NCI-H1436 treated with DMSO at 0.1 percent for 48 hours (cell line): ENCODE measurements at regions not wholly inside any gene's neighbourhood (a gene's known extent, or its start where the extent isn't known, plus 50 kb on each side); places are given as distances from the start of the nearest gene placed in this dataset.

Experiments
- DNase-seq: peaks from one replicate; lab custom pipeline; 2025; lab: John Stamatoyannopoulos, UW

DNA sequence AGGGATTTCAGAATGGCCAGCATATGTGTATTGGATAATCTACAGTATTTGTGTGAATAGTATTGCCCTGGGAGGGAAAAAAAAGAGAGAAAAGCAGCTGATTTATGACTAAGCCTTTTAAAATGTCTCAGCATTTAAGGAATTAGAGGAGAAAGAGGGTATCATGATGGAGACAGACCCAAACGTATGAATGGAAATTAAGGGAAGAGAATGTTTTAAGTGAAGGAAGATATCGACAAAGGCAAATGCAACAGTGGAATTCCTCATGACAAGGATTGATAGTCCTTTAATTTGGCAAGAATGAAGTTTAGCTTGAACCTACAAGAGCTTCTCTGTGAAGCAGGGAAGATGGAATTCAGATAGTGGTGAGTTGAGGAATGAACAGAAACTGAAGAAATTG, 367.3 kb upstream of the POU3F2 start:
- DNase-seq = no peak

DNA sequence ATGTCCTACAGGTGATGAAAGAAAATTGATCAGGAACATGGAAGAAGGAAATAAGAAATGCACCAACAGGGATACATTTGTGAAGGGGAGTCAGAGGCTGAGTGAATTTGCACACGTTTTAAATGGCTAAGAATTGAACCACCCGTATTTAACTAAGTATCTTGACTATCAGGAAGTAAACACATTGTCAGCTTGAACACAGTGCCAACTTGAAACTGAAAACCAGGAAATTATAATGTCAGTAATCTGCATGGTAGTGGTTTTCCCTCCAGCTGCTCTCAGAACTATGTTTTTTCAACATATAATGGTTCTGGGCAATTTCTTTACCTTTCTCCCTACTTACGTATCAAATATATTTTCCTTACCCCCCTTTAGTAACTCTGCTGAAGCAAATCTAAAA, 366.5 kb upstream of the POU3F2 start:
- DNase-seq = no peak

DNA sequence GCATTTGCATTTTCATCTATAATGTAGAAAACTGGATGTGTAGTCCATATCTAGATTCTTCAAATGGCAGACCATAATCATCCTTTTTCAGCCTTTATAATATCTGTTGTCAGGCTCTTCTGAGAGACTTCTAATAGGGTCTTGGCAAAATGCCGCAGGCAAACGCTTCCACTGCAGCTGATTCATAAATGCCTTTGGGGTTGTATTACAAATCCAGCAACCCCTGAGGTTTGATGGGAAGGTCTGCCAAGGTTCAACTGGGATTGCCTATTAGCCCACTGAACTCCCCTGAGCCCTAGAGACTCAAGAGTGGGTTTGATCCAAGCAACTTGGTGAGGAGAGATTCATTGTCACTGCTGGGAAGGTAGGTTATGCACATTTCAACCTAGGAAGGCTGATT, 365.2 kb upstream of the POU3F2 start:
- DNase-seq = no peak

DNA sequence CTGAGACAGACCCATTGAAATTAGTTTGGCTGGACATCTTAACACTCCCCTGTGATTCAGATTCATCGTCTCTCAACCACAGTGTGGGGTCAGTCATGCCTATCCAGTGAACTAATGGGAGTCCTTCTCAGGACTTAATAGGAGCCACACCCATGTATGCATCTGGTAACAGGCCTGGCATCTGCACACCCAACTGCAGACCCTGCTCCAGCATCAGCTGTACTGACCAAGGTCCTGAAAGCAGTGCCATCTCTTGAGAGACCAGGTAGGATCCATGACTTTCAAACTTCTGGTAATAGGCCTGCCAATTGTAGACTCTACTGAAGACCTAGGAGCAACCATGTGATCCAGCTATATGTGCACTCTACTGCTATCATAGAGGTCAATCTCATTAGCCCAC, 363.6 kb upstream of the POU3F2 start:
- DNase-seq = no peak

DNA sequence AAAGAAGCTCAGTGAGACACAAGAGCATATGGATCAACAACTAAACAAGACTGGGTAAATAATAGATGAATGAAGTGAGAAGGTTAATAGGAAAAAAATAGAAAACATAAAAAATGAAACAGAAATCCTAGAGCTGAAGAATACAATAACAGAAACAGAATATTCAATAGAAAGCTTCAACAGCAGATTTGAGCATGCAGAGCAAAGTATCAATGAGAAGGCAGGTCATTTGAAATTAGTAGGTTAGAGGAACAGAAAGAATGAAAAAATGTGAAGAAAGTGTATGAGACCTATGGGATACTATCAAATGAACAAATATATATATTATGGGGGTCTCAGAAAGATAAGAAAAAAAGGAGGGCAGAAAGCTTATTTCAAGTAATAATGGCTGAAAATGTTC, 362.9 kb upstream of the POU3F2 start:
- DNase-seq = no peak

DNA sequence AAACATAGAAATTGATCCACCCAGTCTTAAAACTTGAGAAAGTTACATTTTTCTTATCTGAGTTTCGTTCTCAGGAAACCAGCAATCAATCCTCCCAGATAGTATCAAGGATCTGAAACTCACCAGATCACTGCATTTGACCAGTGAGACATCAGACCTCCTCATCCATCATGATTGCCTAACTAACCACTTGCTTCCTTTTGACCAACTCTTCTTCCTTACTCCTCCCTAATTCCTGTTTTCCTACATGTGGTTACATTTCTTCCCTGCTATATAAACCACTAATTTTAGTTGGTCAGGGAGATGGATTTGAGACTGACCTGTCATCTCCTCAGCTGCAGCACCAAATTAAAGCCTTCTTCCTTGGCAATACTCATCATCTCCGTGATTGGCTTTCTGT, 357.1 kb upstream of the POU3F2 start:
- DNase-seq = no peak

DNA sequence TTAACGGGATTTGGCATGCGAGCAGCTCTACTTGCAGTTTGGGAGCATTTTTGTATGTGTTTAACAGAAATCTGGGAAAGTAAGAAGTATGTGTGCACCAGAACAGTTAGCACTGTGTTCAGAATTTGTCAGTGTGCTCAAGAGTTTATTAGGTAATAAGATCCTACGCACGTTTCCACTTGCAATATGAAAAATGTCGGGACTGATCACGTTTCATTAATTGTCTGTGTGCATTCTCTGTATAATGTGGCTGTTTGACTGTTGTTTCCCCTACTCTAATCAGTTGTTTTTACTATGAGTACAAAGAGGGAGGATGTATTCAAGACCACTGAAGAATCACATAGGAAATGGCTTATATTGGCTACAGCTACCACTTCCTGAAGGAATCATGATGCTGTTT, 349.7 kb upstream of the POU3F2 start:
- no peak for DNase-seq

DNA sequence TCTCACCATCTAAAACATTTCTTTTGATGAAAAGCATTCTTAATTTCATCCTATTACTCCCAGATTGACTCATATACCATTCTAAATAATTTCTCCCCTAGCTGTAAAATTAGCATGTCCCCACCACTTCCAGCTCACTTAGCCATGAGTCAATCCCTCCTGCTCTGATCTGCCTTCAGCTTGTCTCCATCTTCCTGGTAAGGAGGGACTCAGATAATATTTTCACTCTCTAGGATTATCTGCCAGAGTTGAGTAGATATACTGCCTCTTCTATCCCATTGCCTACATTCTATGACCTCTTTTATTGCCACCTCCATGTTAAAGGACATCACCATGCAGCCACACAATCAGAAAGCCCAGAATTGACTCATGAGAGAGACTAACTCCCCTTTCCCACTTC, 348.8 kb upstream of the POU3F2 start:
- DNase-seq = no peak

DNA sequence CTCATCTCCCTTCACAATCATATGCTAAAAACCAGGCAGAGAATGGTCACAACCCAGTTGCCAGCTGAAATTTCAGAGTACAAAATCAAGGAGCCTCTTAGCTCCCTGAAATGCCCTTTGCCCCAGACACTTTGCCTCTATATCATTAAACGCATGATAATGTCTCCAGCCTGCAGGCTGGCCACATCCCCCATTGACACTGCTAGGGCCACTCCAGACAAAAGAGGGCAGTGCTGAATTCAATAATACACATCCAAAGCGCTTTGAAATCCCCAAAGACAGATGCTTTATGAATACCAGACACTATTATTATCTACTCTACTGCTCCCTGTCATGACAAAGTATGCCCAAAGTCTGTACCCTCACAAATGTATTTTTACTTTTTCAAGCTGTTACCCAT, 348.3 kb upstream of the POU3F2 start:
- no peak for DNase-seq

DNA sequence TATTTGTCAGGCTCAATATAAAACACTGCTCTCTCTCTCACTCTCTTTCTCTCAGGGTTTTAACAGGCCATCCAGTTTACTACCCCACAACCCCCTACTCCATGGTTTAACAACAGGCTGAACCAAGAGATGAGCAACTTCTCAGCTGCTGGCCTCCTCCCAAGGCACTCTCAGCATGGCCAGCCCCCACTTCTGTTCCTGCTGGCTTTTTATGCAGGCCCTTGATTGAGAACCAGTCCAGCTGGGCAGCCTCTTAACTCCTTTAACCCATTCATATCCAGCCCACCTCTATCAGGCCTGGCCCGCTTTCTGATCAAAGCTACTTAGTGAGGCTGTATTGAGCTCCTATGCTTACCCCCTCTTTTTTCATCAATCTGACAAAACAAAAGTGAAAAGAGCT, 346.8 kb upstream of the POU3F2 start:
- DNase-seq = no peak

DNA sequence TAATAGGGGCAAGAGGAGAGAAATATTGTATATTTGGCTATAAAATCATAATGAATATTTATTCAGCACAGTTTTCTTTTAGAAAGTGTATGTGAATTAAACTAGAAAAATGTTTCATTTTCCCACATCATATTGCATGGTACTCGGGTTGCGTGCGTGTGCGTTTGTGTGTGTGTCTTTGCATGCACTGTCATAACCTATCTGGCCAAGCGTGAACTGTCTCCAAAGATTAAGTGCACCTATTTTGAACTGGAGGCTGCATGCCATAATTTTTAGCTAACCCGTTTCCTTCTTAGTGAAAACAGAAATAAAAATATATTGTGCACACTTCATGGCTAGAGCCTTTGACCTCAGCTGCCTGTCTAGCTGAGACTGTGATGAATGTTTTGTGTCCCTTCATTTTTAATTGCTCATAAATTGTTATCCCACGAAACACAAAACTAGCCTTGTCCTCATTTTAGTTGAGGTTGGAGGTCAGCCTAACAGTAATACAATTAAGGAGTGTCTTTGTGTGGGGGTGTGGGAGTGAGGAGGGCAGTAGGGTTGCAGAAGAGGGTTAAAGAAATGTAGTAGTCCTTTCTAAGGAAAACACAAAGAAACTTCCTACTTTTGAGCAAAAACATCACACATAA, 336.1 kb upstream of the POU3F2 start:
- no peak for DNase-seq

DNA sequence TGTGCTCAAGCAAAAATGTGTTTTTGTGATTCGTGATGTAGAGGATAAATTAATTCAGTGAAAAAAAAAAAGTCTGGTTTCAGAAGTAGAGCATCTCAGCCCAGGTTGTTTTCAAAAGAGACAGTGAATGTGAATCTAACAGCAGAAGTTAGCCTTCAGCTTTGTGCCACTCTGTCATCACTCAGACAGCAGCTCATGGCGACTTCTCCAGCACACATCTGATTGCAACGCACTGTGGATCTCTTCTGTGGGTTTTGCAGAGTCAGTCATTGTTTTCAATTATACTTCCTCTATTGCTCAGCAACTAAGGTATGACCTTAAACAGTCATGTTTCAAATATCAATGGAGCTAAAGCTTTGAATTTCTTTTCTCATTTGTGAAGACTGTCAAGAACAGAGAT, 335.5 kb upstream of the POU3F2 start:
- no peak for DNase-seq

DNA sequence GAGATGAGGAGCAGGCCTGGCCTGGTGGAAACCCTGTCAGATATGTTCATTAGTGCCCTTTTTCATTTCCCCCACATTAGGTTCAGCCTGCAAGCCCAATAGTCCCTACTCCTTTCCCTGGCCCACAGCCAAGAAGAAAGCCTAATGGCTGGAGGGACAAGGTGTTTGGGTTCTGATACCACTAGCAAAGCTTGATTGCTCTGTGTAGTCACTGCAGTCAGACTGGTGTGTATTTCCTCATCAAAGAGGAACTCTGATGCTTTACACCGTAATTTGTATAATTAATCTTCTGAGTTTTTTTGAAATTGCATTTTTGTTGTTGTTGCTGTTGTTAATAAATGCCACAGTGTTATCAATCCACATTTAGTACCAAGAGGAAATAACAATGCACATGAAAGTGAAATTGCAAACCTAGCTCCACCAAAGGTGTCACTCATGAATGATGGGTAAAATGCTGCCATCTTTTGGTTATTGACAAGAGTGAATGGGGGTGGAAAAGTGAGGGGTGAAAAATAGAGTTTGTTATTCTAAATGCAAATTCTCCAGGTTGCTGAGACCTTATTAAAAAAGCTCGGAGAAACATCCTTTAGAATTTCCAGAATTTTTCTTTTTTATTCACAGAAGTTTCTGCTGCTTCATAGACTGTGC, 320.2 kb upstream of the POU3F2 start:
- no peak for DNase-seq

DNA sequence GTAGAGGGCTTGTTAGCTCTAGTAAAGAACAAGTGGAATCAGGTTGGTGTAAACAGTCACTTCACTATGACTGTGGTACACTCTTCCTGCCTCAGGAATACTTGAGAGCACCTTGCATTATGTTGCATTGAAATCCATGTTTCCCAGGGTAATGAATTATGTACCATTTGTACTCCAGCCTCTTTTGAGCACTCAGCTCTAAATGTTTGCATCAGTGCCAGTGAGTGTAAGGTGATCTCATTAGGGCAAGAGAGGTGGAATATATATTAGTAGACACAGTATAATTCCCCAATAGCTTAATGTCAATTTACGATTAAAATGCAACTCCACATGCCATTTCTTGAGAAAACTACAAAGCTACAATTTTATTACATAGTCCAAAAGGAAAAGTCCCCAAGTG, 319.6 kb upstream of the POU3F2 start:
- DNase-seq = no peak

DNA sequence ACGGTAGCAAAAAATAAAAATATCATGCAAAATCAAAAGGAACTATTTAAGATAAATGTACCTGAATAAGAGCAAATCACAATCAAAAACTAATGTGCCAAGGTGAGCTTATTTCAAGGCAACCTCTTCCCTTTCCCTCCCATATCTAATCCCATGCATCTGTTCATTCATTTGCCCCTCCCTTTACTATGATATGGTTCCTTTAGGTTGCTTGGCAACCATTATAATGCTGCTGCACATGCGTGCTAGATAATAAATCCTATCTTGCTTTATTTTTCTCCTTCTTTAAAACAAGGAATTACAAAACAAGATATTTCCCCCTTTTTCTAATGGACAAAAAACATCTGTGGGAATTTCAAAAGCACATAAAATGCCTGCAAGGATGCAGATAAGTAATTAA, 318.2 kb upstream of the POU3F2 start:
- DNase-seq = no peak

DNA sequence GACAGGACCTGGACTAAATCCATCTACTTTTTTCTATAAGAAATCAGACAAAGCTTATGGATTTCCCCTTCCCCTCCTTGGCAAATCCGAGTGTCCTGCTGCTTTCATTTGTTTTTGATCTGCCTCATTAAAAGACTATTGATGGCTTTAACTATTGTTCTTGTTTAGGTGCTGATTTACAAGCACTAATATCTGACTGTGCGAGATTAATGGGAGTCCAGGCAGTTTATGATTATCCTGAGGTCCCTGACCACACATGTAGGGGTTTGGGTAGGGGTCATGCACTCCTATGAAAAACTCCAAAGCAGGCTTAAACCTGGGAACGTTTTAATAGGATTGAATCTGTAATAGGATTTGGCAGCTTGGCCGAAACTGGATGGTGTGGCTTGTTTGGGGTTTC, 317.5 kb upstream of the POU3F2 start:
- no peak for DNase-seq

DNA sequence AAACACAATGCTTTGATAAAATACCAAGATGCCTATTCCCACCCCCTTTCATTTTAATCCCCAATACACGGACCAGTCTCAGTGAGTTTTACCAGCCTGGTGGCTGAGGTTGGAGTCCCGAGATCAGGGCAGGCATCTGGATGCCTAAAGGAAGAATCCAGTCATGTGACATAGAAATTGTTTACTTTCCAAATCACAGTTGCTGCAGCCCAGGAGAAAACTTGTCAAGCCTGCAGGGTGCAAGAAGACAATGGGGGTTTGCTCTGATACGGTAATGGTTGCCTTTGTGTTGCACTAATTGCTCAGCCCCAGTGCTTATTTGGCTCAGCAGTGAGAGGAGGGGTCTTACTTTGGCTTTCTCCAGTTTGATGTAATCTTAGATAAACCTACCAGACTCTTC, 308.5 kb upstream of the POU3F2 start:
- DNase-seq = no peak

DNA sequence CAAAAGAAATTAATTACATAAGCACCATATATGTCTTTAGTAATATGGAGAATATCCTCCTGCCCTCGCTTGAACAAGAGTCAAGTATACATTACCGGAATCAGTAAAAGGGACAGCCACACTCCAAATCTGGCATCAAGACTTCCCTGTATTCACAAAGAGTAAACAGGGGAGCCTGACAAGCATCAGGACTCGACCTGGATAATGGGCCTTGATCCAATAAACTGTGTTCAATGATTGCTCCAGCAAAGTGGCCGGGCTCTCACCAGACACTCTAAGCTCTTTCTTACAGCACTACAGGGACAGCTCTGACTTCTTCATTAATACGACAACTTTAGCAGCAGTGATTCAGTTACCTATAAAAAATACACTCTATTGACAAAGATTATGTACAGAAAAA, 307.9 kb upstream of the POU3F2 start:
- no peak for DNase-seq

DNA sequence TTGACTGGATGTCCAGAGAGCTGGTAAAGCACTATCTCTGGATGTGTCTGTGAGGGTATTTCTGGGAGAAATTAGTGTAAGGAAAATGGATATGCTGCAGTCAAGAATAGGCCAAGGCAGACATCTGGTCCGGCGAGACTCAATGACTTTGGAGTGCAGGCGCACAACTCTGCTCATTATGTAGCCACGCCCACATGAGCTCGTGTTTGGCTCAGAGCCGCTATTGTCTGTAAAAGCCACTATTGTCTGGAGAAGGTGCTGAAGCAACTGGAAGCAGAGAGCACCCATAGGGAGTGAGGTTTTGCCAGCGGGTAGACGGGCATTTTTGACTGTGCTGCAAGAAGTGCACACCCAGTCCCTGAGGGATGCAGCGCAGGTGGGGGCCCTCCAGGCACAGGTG, 305.0 kb upstream of the POU3F2 start:
- DNase-seq = no peak

DNA sequence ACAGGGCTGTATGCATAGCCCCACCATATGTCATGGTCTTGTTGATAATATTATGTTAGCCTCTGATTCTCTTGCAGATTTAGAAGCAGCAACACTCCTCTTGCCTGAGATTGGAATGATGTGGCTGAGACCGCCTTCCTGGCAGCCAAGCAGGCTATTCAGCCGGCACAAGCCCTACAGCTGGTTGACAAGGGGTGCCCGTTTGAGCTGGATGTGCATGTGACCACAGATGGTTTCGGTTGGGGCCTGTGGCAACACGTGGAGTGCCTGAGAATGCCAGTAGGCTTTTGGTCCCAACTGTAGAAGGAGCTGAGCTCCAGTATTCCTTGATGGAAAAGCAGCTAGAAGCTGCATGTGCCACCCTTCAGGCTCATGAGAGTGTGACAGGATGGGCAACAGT, 303.6 kb upstream of the POU3F2 start:
- DNase-seq = no peak

DNA sequence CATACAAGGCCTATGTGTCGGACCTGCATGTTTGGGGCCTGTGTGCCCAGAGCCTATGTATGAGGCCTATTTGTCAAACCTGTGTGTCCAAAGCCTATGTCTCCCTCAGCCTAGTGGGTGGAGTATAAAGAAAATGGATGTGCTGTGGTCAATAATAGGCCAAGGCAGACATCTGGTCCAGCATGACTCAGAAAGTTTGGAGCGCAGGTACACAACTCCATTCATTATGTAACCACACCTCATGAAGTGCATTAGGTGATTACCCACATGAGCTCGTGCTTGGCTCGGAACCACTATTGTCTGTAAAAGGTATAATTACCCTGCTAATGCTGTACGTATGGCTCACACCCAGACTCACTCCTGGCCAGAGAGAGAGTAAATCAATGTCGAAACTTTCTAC, 302.4 kb upstream of the POU3F2 start:
- no peak for DNase-seq

DNA sequence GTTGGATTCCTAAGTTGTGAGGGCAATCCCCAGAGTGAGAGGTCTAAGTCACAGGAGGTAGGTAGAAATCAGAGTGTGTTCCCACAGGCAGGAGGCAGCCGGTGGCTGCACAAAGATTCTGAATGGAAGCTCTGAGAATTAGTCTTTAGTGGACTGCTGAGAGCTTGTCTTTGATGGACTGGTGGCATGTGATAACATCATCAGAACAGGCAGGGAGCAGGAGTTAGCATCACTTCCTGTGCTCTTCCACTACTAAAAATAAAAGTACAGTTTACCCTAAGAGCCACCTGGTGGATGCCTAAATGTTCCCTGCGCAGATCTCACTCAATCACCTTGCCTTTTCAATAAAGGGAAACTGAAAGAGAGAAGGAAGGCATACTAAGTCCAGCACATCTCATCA, 294.6 kb upstream of the POU3F2 start:
- no peak for DNase-seq

DNA sequence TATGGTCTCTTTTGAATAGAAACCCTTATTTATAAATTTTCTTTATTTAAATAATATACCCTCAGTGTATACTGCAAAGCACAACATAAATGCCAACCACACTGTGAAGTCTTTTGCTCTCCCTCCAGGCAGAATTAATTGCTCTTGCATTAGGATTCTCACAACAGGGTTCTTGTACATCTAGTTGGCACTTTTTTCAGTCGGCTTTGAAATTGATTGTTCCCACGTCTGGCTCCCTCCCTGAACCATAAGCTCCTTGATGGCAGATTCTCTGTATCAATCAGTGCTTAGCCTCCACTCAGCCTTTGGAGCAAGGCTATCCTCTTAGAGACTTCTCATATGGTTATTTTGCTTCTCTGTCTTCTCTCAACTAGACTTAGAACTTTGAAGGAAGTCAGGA, 288.0 kb upstream of the POU3F2 start:
- no peak for DNase-seq

DNA sequence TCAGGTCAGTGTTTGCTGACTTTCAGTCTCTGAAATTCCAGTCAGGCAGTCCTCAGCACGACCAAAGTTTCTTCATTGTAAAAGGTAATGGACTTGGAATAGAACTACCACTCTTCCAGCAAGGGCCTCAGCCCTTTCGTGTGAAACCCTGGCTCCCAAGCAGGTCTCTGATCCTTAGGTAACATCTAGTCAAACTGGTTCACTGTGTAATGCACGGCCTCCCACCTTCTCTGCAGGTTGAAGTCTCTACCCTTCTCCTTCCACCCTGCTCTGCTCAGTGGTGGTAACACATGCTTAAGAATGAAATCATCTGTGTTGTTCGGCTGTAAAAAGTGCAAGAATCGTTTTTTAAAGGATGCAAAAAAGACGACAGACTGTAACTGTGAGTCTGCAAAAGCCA, 287.2 kb upstream of the POU3F2 start:
- DNase-seq = no peak

DNA sequence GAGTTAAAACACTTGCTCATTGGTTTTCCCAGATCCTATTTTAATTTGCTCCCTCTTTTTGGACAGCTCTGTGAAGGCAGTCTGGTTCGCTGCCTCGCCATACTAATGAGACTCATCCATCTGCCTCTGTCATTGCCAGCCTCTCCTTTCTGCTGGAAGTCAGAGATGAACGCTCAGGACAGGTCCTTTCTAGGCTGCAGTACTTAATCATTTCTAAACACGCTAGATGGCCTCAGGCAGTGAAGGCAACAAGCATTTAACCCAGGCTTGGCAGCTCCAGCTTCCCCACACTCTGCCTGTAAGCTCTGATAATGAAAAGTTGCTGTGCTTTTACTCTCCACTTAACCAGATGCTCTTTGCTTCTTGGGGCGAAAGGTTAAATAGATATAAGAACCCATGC, 286.7 kb upstream of the POU3F2 start:
- no peak for DNase-seq
